Ectodermal cell (in vitro differentiated cells): ENCODE measurements at regions not wholly inside any gene's neighbourhood (a gene's known extent, or its start where the extent isn't known, plus 50 kb on each side); places are given as distances from the start of the nearest gene placed in this dataset.

Experiments
- H3K27ac ChIP-seq: 2 replicates; pipeline ENCODE4 v1.7.0; 2013; ENCODE audit warnings: mild to moderate bottlenecking, low read depth, low read length; ENCODE audit not compliant: insufficient read depth, poor library complexity, severe bottlenecking
- H3K27me3 ChIP-seq: 2 replicates; pipeline ENCODE4 v1.7.0; 2013; ENCODE audit warnings: mild to moderate bottlenecking, low read length; ENCODE audit not compliant: insufficient read depth, control insufficient read depth, poor library complexity, severe bottlenecking
- H3K36me3 ChIP-seq: one replicate; pipeline ENCODE4 v1.7.0; 2013; ENCODE audit warnings: low read length; ENCODE audit not compliant: control insufficient read depth, insufficient read depth
- H3K4me1 ChIP-seq: one replicate; pipeline ENCODE4 v1.7.0; 2013; ENCODE audit warnings: low read length; ENCODE audit not compliant: control insufficient read depth, insufficient read depth
- H3K4me3 ChIP-seq: 2 replicates; pipeline ENCODE4 v1.7.0; 2013; ENCODE audit warnings: low read depth, low read length, control low read depth; ENCODE audit not compliant: insufficient read depth
- H3K9me3 ChIP-seq: 2 replicates; pipeline ENCODE4 v1.7.0; 2013; ENCODE audit warnings: mild to moderate bottlenecking, low read length, moderate library complexity; ENCODE audit not compliant: control insufficient read depth
- WGBS, 2 experiments: methylation state at CpG; one replicate each; pipeline ENCODE4 v1.1.7; 2013; ENCODE audit warnings: missing lambda C conversion rate in 2 of 2; 5-methylcytosine and 5-hydroxymethylcytosine counted together

DNA sequence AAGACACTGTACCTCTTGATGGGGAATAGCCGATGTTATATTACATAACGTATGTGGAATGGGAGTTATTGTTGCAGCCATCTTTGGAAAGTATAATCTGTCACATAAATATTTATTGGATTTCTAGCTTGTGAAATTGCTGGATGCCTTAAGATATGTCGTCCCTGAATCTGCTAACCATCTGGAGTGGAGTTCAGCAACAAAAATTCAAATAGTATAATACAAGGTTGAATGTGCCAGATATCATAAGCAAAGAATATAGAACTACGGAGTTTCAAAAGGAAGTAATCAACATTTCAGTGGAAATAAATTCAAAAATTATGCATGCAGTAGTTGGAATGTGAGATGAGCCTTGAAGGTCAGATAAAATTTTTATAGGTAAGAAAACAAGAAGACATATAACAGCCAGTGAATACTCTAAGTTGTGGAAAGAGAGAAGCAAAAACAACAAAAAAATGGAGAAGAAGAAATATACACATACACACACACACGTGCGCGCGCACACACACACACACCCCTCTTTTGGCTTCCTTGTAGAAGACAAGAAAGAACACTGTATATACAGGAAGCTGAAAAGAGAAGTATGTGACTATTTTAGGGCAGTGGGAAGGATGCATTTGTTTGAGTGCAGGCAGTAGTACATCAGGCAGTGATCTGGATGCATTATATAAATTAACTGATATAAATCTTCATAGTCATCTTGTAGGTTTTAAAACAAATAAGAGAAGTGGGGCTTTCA, 516.7 kb downstream of the KCNT2 start:
- no peaks in the 10 kb centered on the region for H3K4me1 ChIP-seq
- H3K4me3 ChIP-seq, result no peak overlapping the region
- 99 to 100% methylated on average over 4 to 5 of the region's 8 CpGs for WGBS, 2 experiments
- no peaks in the 10 kb centered on the region for H3K9me3 ChIP-seq
- H3K27ac ChIP-seq, result no peak overlapping the region
- no peaks in the 10 kb centered on the region for H3K27me3 ChIP-seq
- no peaks in the 10 kb centered on the region for H3K36me3 ChIP-seq

GRCh38 chr1:196090226-196090625, 518.0 kb downstream of the KCNT2 start:
- H3K9me3 ChIP-seq, result no peaks in the 10 kb centered on the region
- no peaks in the 10 kb centered on the region for H3K27me3 ChIP-seq
- WGBS, 2 experiments, result 88 to 99% methylated on average over 3 of the region's 3 CpGs
- no peak overlapping the region for H3K4me3 ChIP-seq
- no peaks in the 10 kb centered on the region for H3K36me3 ChIP-seq
- no peak overlapping the region for H3K27ac ChIP-seq
- no peaks in the 10 kb centered on the region for H3K4me1 ChIP-seq

- Histone ChIP-seq H3K36me3 (no peaks in the 10 kb centered on the region), H3K27ac (no peak overlapping the region), H3K4me1 (no peaks in the 10 kb centered on the region), H3K27me3 (no peaks in the 10 kb centered on the region), H3K4me3 (no peak overlapping the region), H3K9me3 (no peaks in the 10 kb centered on the region)
- WGBS, 2 experiments, result 95 to 96% methylated on average over 10 of the region's 10 CpGs
These were observed 519.7 kb downstream of the KCNT2 start for GRCh38 chr1:196088541-196088940.

- Histone ChIP-seq H3K9me3 (no peaks in the 10 kb centered on the region), H3K4me1 (no peaks in the 10 kb centered on the region), H3K36me3 (no peaks in the 10 kb centered on the region), H3K4me3 (no peak overlapping the region), H3K27ac (no peak overlapping the region), H3K27me3 (no peaks in the 10 kb centered on the region)
- WGBS, 2 experiments, result 85 to 100% methylated on average over 1 to 3 of the region's 3 CpGs
These were observed 529.5 kb downstream of the KCNT2 start for GRCh38 chr1:196078691-196079090.

DNA sequence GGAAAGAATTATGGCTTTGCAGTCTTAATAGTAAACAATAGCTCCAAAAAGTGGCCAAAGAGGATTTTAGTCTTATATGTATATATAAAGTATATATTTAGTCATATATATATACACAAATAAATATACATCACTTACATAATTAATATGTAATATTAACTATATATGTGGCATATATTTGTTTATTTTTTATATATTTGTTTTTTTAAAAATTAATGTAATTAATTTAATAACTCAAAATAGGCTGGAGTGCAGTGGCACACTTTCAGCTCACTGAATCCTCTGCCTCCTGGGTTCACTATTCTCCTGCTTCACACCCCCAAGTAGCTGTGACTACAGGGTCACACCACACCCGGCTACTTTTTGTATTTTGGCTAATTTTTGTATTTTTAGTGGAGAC, 532.6 kb downstream of the KCNT2 start:
- Histone ChIP-seq H3K4me1 (no peaks in the 10 kb centered on the region), H3K27ac (no peak overlapping the region), H3K4me3 (no peak overlapping the region), H3K9me3 (no peaks in the 10 kb centered on the region), H3K36me3 (no peaks in the 10 kb centered on the region), H3K27me3 (no peaks in the 10 kb centered on the region)
- WGBS, 2 experiments, result 100% methylated on average over 1 of the region's 1 CpG; no CpG with 5 or more reads in 1 of the 2 experiments

DNA sequence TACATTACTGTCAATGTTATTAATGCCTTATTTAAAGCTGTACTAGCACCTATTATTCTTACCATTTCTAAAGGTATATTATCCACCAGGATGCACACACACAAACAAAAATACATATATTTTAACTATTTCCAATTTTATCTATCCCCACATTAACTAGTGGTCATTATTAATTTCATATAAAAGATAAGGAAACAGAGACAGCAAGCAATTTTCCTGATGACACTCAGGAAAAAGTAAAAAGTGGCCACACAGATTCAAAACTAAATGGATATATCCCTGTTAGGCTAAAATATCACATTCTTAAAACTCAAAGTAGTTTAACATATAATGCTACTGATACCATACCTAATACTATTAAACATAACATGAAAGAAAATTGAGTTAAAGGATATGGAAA, 534.1 kb downstream of the KCNT2 start:
- Histone ChIP-seq H3K27ac (no peak overlapping the region), H3K27me3 (no peaks in the 10 kb centered on the region), H3K36me3 (no peaks in the 10 kb centered on the region), H3K4me3 (no peak overlapping the region), H3K4me1 (no peaks in the 10 kb centered on the region), H3K9me3 (no peaks in the 10 kb centered on the region)

DNA sequence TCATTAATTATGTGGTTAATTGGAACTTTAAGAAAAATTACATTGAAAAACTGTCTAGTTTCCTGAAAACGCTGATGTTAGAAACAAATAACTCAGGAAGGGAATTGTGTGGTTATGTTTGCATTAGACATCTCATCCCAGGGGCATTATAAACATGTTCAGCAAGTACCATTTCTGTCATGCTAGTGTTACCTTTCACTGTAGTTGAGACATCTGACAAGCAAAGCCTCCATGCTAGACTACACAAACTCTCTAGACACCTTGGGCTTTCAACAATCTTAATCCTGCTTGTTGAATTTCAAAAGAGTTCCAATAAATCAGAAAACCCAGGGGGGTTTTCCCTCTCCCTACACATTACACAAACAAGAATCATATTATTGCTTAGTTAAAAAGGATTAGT, 536.8 kb downstream of the KCNT2 start:
- 67 to 100% methylated on average over 1 of the region's 1 CpG for WGBS, 2 experiments
- H3K4me3 ChIP-seq, result no peak overlapping the region
- no peaks in the 10 kb centered on the region for H3K9me3 ChIP-seq
- H3K36me3 ChIP-seq, result no peaks in the 10 kb centered on the region
- H3K27ac ChIP-seq, result no peak overlapping the region
- H3K4me1 ChIP-seq, result no peaks in the 10 kb centered on the region
- no peaks in the 10 kb centered on the region for H3K27me3 ChIP-seq

- H3K27ac ChIP-seq, result no peak overlapping the region
- H3K4me1 ChIP-seq, result no peaks in the 10 kb centered on the region
- WGBS, 2 experiments, result 79 to 100% methylated on average over 1 of the region's 2 CpGs
- no peaks in the 10 kb centered on the region for H3K9me3 ChIP-seq
- no peaks in the 10 kb centered on the region for H3K27me3 ChIP-seq
- no peaks in the 10 kb centered on the region for H3K36me3 ChIP-seq
- no peak overlapping the region for H3K4me3 ChIP-seq
These were observed 537.3 kb downstream of the KCNT2 start for GRCh38 chr1:196070940-196071339.

GRCh38 chr1:196063952-196064351, 544.3 kb downstream of the KCNT2 start:
- H3K27ac ChIP-seq, result no peak overlapping the region
- no peaks in the 10 kb centered on the region for H3K9me3 ChIP-seq
- WGBS, 2 experiments, result 32 to 70% methylated on average over 1 of the region's 2 CpGs
- H3K27me3 ChIP-seq, result no peaks in the 10 kb centered on the region
- H3K36me3 ChIP-seq, result no peaks in the 10 kb centered on the region
- H3K4me3 ChIP-seq, result no peak overlapping the region
- no peaks in the 10 kb centered on the region for H3K4me1 ChIP-seq

DNA sequence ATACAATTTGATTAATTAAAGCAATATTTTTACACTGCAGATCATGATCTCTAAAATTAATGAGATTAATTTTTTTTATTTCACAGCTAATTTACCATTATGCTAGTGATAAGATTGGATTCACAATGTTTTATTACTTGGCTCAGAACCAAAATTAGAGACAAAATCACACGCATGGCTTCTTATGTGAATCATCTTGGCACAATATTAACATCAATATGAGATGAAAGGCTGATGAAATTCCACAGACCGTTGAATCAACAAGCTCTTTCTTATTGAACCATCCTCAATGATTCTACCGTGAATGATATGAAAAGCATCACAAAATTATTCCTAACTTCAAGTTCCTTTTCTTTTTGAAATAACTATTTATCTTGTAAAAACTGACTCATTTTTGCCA, 544.9 kb downstream of the KCNT2 start:
- no peaks in the 10 kb centered on the region for H3K4me1 ChIP-seq

DNA sequence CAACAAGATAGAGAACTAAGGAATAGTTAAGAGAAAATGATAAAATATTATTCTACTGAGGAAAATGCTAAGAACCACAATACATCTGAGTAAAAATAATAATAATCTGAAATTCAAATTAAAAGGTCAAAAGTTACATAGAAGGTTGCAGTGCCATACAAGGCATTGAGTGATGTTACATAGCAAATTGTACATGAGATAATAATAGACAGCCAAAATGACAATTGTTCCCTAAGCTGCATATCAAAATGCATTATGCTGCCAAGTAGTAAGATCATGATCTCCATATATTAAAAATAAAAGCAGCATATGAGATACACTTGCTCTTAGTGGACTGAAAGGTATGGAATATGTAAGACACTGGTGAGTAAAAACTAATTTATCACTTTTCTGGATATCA, 547.7 kb downstream of the KCNT2 start:
- no peak overlapping the region for H3K27ac ChIP-seq
- no peaks in the 10 kb centered on the region for H3K9me3 ChIP-seq

More for the DNA sequence above, 544.9 kb downstream of the KCNT2 start:
- WGBS, 2 experiments, result 95 to 100% methylated on average over 3 of the region's 3 CpGs
- Histone ChIP-seq H3K27ac (no peak overlapping the region), H3K36me3 (no peaks in the 10 kb centered on the region), H3K9me3 (no peaks in the 10 kb centered on the region), H3K4me3 (no peak overlapping the region), H3K27me3 (no peaks in the 10 kb centered on the region)

More for the DNA sequence above, 547.7 kb downstream of the KCNT2 start:
- H3K4me3 ChIP-seq, result no peak overlapping the region
- peaks cover 8% of the 10 kb centered on the region for H3K4me1 ChIP-seq
- H3K27me3 ChIP-seq, result no peaks in the 10 kb centered on the region
- H3K36me3 ChIP-seq, result no peaks in the 10 kb centered on the region
